ENCODE measurements at regions not wholly inside any gene's neighbourhood (a gene's known extent, or its start where the extent isn't known, plus 50 kb on each side); places are given as distances from the start of the nearest gene placed in this dataset.

DNA sequence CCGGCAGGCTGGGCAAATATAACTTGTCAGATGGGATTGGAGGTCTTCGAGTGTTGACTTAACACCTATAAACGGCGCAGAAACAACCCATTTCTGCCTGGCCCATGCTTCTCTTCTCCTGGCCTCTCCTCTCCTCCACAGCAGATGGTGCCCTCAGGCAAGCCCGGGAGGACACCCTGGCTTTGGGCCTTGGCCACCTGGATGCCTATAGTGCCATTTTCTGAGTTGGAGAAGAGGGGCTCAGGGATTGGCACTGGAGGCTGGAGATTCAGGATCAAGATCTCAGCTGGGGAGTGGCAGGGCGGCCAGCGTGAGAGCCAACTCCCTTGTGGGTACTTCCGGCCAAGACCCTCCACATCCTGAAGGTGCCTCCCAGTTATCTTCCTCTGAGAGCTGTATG, 211.9 kb upstream of the PMEPA1 start:
- DNase-seq (ENCODE audit: low read depth) = no peak
- TF ChIP-seq CTCF (IDR thresholded peaks at IDR 0.05; ENCODE audit: low read depth, low read length, missing control alignments) = no peak

DNA sequence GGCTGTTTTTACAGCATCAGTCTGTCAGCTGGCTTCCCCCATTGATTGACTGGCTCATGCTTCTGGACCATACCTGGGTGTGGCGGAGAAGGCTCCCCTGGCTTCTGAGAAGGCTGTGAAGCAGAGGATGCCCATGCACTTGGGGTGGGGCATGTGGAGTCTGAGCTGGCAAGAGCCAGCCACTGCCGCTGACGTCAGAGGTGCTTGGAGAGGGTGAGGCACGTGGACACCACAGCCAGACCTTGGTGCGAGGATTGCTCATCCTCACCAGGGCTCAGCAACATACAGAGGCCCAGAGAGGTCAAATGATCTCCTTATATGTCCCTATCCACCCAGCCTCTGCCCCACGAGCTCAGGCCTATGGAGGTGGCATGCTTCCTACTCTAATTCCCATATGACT, 211.2 kb upstream of the PMEPA1 start:
- TF ChIP-seq CTCF (IDR thresholded peaks at IDR 0.05; ENCODE audit: low read depth, low read length, missing control alignments) = no peak
- in situ Hi-C loops (cut with HindIII; ENCODE audit: low sequenced_read_pairs) = no loop called here
- no peak for DNase-seq (ENCODE audit: low read depth)
- H3K4me3 ChIP-seq (ENCODE audit: low read depth, low read length) = no peak overlapping the region

More for the DNA sequence above, 211.9 kb upstream of the PMEPA1 start:
- no peak overlapping the region for H3K4me3 ChIP-seq (ENCODE audit: low read depth, low read length)
- in situ Hi-C loops (cut with HindIII; ENCODE audit: low sequenced_read_pairs) = no loop called here

GRCh38 chr20:57919049-57919448, 209.2 kb upstream of the PMEPA1 start:
- no peak overlapping the region for H3K4me3 ChIP-seq (ENCODE audit: low read depth, low read length)
- no peak for DNase-seq (ENCODE audit: low read depth)
- in situ Hi-C loops (cut with HindIII; ENCODE audit: low sequenced_read_pairs) = no loop called here
- no peak for TF ChIP-seq CTCF (IDR thresholded peaks at IDR 0.05; ENCODE audit: low read depth, low read length, missing control alignments)

- H3K4me3 ChIP-seq (ENCODE audit: low read depth, low read length) = no peak overlapping the region
- in situ Hi-C loops (cut with HindIII; ENCODE audit: low sequenced_read_pairs) = no loop called here
- TF ChIP-seq CTCF (IDR thresholded peaks at IDR 0.05; ENCODE audit: low read depth, low read length, missing control alignments) = no peak
- no peak for DNase-seq (ENCODE audit: low read depth)
Observed at GRCh38 chr20:57918551-57918950, 208.7 kb upstream of the PMEPA1 start.

GRCh38 chr20:57914205-57914604, 204.4 kb upstream of the PMEPA1 start:
- DNase-seq (ENCODE audit: low read depth) = no peak
- H3K4me3 ChIP-seq (ENCODE audit: low read depth, low read length) = no peak overlapping the region
- no peak for TF ChIP-seq CTCF (IDR thresholded peaks at IDR 0.05; ENCODE audit: low read depth, low read length, missing control alignments)
- in situ Hi-C loops (cut with HindIII; ENCODE audit: low sequenced_read_pairs) = no loop called here

DNA sequence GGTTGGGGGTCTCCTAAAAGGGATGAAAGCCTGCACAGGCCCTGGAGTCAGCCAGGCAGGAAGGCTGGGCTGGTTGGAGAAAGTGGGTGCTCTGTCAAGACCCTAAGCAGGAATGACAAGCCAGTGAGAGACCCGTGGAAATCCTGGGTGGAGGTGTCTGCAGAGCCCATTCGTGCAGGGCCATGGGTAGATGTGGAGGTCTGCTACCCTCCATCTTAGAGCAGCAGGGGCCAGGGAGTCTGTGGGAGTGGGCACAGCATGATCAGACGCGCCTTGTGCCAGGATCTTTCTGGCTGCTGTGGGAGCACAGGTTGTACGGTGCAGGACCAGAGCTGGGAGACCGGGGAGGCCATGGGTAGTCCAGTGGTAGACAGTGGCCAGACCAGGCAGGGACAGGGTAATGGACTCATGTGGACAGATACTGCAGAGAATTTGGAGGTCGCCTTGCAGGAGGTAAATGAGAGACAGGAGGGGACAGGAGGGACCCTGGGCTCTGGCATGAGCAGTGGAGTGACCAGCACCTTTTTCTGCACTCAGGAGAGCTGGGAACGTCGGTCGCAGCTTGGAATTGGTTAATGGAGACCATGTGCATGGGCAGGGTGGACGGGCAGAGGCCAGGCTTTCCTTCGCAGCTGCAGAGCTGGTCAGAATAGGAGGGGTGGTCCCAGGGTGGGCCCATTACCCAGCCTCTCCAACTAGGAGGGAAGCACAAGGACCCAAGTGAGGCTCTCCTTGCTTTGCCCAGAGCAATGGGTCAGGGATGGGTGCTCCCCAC, 203.5 kb upstream of the PMEPA1 start:
- no peak for DNase-seq (ENCODE audit: low read depth)
- no peak overlapping the region for H3K4me3 ChIP-seq (ENCODE audit: low read depth, low read length)
- in situ Hi-C loops (cut with HindIII; ENCODE audit: low sequenced_read_pairs) = no loop called here
- no peak for TF ChIP-seq CTCF (IDR thresholded peaks at IDR 0.05; ENCODE audit: low read depth, low read length, missing control alignments)

Measured in astrocyte of the cerebellum (primary cell).